ENCODE measurements at regions not wholly inside any gene's neighbourhood (a gene's known extent, or its start where the extent isn't known, plus 50 kb on each side); places are given as distances from the start of the nearest gene placed in this dataset.

GRCh38 chr7:115593111-115593510 lies 437.5 kb downstream of the TFEC start:
- no peak for TF ChIP-seq CTCF (IDR thresholded peaks at IDR 0.05; ENCODE audit: low read depth, low read length, poor library complexity, severe bottlenecking)
- TF ChIP-seq EZH2phosphoT487 (IDR thresholded peaks at IDR 0.05; ENCODE audit: borderline replicate concordance, low read length) = no peak
